ENCODE measurements at regions not wholly inside any gene's neighbourhood (a gene's known extent, or its start where the extent isn't known, plus 50 kb on each side); places are given as distances from the start of the nearest gene placed in this dataset.
"Not testable (repeated sequence)": the region's sequence is repeated elsewhere in the genome, so short reads cannot be mapped to it uniquely, and the experiment has no call there.

DNA sequence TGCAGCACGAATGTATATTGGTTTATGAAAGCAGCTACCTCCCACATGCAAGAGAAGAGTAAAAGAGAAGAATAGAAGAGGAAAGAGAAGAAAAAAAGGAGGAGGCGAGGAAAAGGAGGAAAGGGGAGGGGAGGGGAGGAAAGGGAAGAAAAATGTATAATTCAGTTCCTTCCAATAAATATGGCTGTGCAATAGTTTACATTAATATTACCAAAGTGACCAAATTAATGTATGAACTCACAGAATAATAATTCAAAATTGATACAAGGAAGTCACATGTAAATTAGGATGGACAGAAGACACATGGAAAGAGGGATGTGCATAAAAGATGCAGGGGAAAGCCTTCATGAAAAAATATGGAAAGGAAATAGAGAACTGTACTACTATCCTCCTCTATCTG lies 172.5 kb downstream of the SLC38A4 start:
- Histone ChIP-seq H3K27me3 (no peaks in the 10 kb centered on the region), H3K27ac (no peak overlapping the region)
- TF ChIP-seq, protein P1, sequence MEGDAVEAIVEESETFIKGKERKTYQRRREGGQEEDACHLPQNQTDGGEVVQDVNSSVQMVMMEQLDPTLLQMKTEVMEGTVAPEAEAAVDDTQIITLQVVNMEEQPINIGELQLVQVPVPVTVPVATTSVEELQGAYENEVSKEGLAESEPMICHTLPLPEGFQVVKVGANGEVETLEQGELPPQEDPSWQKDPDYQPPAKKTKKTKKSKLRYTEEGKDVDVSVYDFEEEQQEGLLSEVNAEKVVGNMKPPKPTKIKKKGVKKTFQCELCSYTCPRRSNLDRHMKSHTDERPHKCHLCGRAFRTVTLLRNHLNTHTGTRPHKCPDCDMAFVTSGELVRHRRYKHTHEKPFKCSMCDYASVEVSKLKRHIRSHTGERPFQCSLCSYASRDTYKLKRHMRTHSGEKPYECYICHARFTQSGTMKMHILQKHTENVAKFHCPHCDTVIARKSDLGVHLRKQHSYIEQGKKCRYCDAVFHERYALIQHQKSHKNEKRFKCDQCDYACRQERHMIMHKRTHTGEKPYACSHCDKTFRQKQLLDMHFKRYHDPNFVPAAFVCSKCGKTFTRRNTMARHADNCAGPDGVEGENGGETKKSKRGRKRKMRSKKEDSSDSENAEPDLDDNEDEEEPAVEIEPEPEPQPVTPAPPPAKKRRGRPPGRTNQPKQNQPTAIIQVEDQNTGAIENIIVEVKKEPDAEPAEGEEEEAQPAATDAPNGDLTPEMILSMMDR (IDR thresholded peaks at IDR 0.05), result no peak

DNA sequence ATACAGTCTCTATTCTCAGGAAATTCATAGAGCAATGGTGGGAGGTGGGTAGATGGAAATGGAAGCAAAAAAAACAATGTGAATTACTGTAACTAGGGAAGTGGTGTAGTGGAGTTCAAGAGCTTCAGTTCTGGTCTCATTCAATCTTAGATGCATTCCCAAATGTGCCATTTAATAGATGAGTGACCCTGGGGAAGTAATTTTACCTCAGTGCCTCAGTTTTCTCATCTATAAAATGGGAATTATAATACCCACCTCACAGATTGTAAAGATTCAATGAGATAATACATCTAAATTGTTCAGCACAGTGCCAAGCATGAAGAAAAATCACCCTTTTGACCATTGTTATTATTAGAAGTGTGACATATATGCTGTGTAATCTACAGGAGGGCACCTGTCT lies 173.1 kb downstream of the SLC38A4 start:
- Histone ChIP-seq H3K4me3 (no peak overlapping the region), H3K9me3 (no peaks in the 10 kb centered on the region), H3K4me1 (peaks cover 0 to 9% of the 10 kb centered on the region in 2 donors), H3K36me3 (no peaks in the 10 kb centered on the region), H3K27me3 (no peaks in the 10 kb centered on the region), H3K27ac (no peak overlapping the region)
- TF ChIP-seq, protein P1 (IDR thresholded peaks at IDR 0.05), result no peak
- DNase-seq (ENCODE audit: low spot score), result no peak

More for the DNA sequence above, 172.5 kb downstream of the SLC38A4 start:
- Histone ChIP-seq H3K9me3 (no peaks in the 10 kb centered on the region), H3K36me3 (no peaks in the 10 kb centered on the region), H3K4me3 (no peak overlapping the region), H3K4me1 (peaks cover 0 to 15% of the 10 kb centered on the region in 2 donors)
- no peak for DNase-seq (ENCODE audit: low spot score)

DNA sequence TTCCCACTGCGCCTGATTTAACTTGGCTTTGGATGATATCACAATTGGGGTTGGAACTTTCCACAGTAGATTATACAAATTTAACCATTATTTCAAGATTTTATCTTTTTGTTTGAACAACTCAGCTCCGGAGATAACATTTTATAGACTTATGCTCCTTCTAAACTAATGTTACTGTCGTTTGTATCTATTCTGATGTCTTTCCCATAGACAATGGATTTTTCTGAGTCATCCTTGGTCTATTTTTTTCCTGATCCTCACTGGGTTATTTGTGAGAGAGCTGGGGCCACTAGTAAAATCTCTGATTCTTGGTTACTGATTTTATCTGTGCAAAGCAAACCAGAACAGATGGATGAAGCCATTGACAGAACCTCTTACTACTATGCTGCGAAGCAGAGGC lies 175.1 kb downstream of the SLC38A4 start:
- DNase-seq (ENCODE audit: low spot score), result no peak
- no peaks in the 10 kb centered on the region for H3K36me3 ChIP-seq
- H3K9me3 ChIP-seq, result no peaks in the 10 kb centered on the region
- no peak overlapping the region for H3K4me3 ChIP-seq
- no peak overlapping the region for H3K27ac ChIP-seq
- no peaks in the 10 kb centered on the region for H3K4me1 ChIP-seq
- H3K27me3 ChIP-seq, result no peaks in the 10 kb centered on the region
- TF ChIP-seq, protein P1 (IDR thresholded peaks at IDR 0.05), result no peak

DNA sequence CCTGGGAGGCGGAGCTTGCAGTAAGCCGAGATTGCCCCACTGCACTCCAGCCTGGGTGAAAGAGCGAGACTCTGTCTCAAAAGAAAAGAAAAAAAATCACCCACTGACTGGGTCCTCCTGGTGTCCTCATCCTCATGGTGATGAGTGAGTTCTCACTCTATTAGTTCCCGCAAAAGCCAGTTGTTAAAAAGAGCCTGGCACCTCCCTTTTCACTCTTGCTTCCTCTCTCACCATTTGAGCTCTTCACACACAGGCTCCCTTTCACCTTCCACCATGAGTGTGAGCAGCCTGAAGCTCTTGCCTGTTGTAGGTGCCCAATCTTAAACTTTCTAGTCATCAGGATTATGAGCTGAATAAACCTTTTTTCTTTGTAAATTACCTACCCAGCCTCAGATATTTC lies 176.4 kb downstream of the SLC38A4 start:
- DNase-seq (ENCODE audit: low spot score), result no peak
- H3K27ac ChIP-seq, result no peak overlapping the region
- no peaks in the 10 kb centered on the region for H3K9me3 ChIP-seq
- TF ChIP-seq, protein P1 (IDR thresholded peaks at IDR 0.05), result no peak
- H3K27me3 ChIP-seq, result no peaks in the 10 kb centered on the region
- no peaks in the 10 kb centered on the region for H3K36me3 ChIP-seq
- H3K4me3 ChIP-seq, result no peak overlapping the region
- no peaks in the 10 kb centered on the region for H3K4me1 ChIP-seq

DNA sequence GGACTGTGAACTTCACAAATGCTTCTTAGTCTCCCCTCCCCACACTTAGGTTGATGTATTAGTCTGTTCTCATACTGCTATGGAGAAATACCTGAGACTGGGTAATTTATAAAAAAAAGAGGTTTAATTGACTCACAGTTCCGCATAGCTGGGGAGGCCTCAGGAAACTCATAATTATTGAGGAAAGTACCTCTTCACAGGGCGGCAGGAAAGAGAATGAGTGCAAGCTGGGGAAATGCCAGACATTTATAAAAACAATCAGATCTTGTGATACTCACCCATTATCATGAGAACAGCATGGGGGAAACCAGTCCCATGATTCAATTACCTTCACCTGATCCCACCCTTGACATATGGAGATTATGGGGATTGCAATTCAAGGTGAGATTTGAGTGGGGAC lies 178.8 kb downstream of the SLC38A4 start:
- TF ChIP-seq, protein P1 (IDR thresholded peaks at IDR 0.05), result no peak
- Histone ChIP-seq H3K9me3 (no peaks in the 10 kb centered on the region), H3K27me3 (no peaks in the 10 kb centered on the region), H3K27ac (no peak overlapping the region), H3K4me3 (no peak overlapping the region), H3K4me1 (no peaks in the 10 kb centered on the region), H3K36me3 (no peaks in the 10 kb centered on the region)
- DNase-seq (ENCODE audit: low spot score), result no peak

DNA sequence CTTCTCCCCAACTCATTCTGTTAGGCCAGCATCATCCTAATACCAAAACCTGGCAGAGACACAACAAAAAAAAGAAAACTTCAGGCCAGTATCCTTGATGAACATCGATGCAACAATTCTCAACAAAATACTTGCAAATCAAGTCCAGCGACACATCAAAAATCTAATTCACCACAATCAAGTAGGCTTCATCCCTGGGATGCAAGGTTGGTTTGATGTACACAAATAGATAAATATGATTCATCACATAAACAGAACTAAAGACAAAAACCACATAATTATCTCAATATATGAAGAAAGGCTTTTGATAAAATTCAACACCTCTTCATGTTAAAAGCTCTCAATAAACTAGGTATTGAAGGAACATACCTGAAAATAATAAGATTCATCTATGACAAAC lies 184.1 kb downstream of the SLC38A4 start:
- not testable (repeated sequence) for H3K4me3 ChIP-seq; H3K36me3 ChIP-seq; H3K27ac ChIP-seq; H3K4me1 ChIP-seq; H3K27me3 ChIP-seq; DNase-seq (ENCODE audit: low spot score)
- peaks cover 0 to 26% of the 10 kb centered on the region in 2 donors for H3K9me3 ChIP-seq

All from right atrium auricular region (tissue), 2 donors.